ENCODE measurements at regions not wholly inside any gene's neighbourhood (a gene's known extent, or its start where the extent isn't known, plus 50 kb on each side); places are given as distances from the start of the nearest gene placed in this dataset.

GRCh38 chr1:103254691-103255090, 146.4 kb upstream of the COL11A1 start:
- no peak for TF ChIP-seq CTCF (IDR thresholded peaks at IDR 0.05; ENCODE audit: insufficient read depth, low read length, missing control alignments)
- no peak overlapping the region for H3K4me3 ChIP-seq (ENCODE audit: low read depth, low read length)
- POLR2A ChIA-PET, result no interaction called here
- DNase-seq (ENCODE audit: low read depth, low spot score), result no peak
- CTCF ChIA-PET, result no interaction called here

- H3K4me3 ChIP-seq (ENCODE audit: low read depth, low read length), result no peak overlapping the region
- DNase-seq (ENCODE audit: low read depth, low spot score), result no peak
- CTCF ChIA-PET, result interaction anchor here (0.8 kb wide), 1 partner anchor 211 kb away, joined by 3 read pairs; no protein-coding TSS in a partner anchor
- POLR2A ChIA-PET, result no interaction called here
- TF ChIP-seq CTCF (IDR thresholded peaks at IDR 0.05; ENCODE audit: insufficient read depth, low read length, missing control alignments), result no peak
Measured at GRCh38 chr1:103250441-103250861, 142.1 kb upstream of the COL11A1 start.

GRCh38 chr1:103248417-103249102, 140.2 kb upstream of the COL11A1 start:
- no peak for DNase-seq (ENCODE audit: low read depth, low spot score)
- CTCF ChIA-PET, result interaction anchor here (0.7 kb wide), 1 partner anchor 14 kb away, joined by 3 read pairs; no protein-coding TSS in a partner anchor
- POLR2A ChIA-PET, result no interaction called here
- H3K4me3 ChIP-seq (ENCODE audit: low read depth, low read length), result no peak overlapping the region
- no peak for TF ChIP-seq CTCF (IDR thresholded peaks at IDR 0.05; ENCODE audit: insufficient read depth, low read length, missing control alignments)

- POLR2A ChIA-PET, result no interaction called here
- H3K4me3 ChIP-seq (ENCODE audit: low read depth, low read length), result no peak overlapping the region
- DNase-seq (ENCODE audit: low read depth, low spot score), result no peak
- CTCF ChIA-PET, result no interaction called here
- no peak for TF ChIP-seq CTCF (IDR thresholded peaks at IDR 0.05; ENCODE audit: insufficient read depth, low read length, missing control alignments)
Measured at GRCh38 chr1:103247517-103247916, 139.2 kb upstream of the COL11A1 start.

GRCh38 chr1:103243481-103243880, 135.2 kb upstream of the COL11A1 start:
- no peak for DNase-seq (ENCODE audit: low read depth, low spot score)
- CTCF ChIA-PET, result no interaction called here
- POLR2A ChIA-PET, result no interaction called here
- TF ChIP-seq CTCF (IDR thresholded peaks at IDR 0.05; ENCODE audit: insufficient read depth, low read length, missing control alignments), result no peak
- H3K4me3 ChIP-seq (ENCODE audit: low read depth, low read length), result no peak overlapping the region

- CTCF ChIA-PET, result no interaction called here
- no peak for TF ChIP-seq CTCF (IDR thresholded peaks at IDR 0.05; ENCODE audit: insufficient read depth, low read length, missing control alignments)
- no peak overlapping the region for H3K4me3 ChIP-seq (ENCODE audit: low read depth, low read length)
Measured at GRCh38 chr1:103239034-103239433, 130.7 kb upstream of the COL11A1 start.

More at GRCh38 chr1:103239034-103239433, 130.7 kb upstream of the COL11A1 start:
- POLR2A ChIA-PET, result no interaction called here
- DNase-seq (ENCODE audit: low read depth, low spot score), result no peak

Measured in AG04449 (cell line).